ENCODE measurements at regions not wholly inside any gene's neighbourhood (a gene's known extent, or its start where the extent isn't known, plus 50 kb on each side); places are given as distances from the start of the nearest gene placed in this dataset.

DNA sequence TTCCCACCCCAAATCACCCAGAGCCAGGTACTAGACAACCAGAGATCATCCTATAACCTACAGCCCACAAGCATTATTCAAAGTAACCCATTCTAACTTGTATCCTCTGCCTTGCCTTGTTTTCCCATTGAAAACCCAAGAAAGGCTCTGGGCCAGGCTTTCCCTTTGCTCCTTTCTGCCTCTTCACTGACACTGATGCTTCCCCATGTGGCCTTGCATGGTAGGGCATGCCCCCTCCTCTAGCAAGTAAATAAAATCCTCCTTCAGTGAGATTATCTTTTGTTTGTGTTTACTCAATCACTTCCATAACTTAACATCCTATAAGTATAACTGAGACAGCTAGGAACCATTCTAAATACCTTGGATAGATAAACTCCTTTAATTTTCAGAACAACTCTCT lies 65.6 kb upstream of the FAR1 start:
- TF ChIP-seq EZH2 (IDR thresholded peaks at IDR 0.05; ENCODE audit: low read depth, unreplicated experiment) (no peak), ZNF114 (CRISPR knock-in tag; IDR thresholded peaks at IDR 0.05) (no peak), CTCF (conservative IDR thresholded peaks at IDR 0.05; ENCODE audit: low read depth in 2 of 2) (peak; percentile 31 to 45), ETS1 (IDR thresholded peaks at IDR 0.05) (no peak), ZNF331 (CRISPR knock-in tag; IDR thresholded peaks at IDR 0.05; ENCODE audit: low read depth) (no peak), EZH2phosphoT487 (IDR thresholded peaks at IDR 0.05; ENCODE audit: unreplicated experiment) (no peak), POLR2AphosphoS5 (IDR thresholded peaks at IDR 0.05; ENCODE audit: low read depth) (no peak), CREB1 (CRISPR knock-in tag; IDR thresholded peaks at IDR 0.05; ENCODE audit: low read depth) (no peak), REST (IDR thresholded peaks at IDR 0.05; ENCODE audit: unreplicated experiment) (no peak), JUNB (IDR thresholded peaks at IDR 0.05; ENCODE audit: unreplicated experiment) (no peak)
- TF ChIP-seq, protein P1, sequence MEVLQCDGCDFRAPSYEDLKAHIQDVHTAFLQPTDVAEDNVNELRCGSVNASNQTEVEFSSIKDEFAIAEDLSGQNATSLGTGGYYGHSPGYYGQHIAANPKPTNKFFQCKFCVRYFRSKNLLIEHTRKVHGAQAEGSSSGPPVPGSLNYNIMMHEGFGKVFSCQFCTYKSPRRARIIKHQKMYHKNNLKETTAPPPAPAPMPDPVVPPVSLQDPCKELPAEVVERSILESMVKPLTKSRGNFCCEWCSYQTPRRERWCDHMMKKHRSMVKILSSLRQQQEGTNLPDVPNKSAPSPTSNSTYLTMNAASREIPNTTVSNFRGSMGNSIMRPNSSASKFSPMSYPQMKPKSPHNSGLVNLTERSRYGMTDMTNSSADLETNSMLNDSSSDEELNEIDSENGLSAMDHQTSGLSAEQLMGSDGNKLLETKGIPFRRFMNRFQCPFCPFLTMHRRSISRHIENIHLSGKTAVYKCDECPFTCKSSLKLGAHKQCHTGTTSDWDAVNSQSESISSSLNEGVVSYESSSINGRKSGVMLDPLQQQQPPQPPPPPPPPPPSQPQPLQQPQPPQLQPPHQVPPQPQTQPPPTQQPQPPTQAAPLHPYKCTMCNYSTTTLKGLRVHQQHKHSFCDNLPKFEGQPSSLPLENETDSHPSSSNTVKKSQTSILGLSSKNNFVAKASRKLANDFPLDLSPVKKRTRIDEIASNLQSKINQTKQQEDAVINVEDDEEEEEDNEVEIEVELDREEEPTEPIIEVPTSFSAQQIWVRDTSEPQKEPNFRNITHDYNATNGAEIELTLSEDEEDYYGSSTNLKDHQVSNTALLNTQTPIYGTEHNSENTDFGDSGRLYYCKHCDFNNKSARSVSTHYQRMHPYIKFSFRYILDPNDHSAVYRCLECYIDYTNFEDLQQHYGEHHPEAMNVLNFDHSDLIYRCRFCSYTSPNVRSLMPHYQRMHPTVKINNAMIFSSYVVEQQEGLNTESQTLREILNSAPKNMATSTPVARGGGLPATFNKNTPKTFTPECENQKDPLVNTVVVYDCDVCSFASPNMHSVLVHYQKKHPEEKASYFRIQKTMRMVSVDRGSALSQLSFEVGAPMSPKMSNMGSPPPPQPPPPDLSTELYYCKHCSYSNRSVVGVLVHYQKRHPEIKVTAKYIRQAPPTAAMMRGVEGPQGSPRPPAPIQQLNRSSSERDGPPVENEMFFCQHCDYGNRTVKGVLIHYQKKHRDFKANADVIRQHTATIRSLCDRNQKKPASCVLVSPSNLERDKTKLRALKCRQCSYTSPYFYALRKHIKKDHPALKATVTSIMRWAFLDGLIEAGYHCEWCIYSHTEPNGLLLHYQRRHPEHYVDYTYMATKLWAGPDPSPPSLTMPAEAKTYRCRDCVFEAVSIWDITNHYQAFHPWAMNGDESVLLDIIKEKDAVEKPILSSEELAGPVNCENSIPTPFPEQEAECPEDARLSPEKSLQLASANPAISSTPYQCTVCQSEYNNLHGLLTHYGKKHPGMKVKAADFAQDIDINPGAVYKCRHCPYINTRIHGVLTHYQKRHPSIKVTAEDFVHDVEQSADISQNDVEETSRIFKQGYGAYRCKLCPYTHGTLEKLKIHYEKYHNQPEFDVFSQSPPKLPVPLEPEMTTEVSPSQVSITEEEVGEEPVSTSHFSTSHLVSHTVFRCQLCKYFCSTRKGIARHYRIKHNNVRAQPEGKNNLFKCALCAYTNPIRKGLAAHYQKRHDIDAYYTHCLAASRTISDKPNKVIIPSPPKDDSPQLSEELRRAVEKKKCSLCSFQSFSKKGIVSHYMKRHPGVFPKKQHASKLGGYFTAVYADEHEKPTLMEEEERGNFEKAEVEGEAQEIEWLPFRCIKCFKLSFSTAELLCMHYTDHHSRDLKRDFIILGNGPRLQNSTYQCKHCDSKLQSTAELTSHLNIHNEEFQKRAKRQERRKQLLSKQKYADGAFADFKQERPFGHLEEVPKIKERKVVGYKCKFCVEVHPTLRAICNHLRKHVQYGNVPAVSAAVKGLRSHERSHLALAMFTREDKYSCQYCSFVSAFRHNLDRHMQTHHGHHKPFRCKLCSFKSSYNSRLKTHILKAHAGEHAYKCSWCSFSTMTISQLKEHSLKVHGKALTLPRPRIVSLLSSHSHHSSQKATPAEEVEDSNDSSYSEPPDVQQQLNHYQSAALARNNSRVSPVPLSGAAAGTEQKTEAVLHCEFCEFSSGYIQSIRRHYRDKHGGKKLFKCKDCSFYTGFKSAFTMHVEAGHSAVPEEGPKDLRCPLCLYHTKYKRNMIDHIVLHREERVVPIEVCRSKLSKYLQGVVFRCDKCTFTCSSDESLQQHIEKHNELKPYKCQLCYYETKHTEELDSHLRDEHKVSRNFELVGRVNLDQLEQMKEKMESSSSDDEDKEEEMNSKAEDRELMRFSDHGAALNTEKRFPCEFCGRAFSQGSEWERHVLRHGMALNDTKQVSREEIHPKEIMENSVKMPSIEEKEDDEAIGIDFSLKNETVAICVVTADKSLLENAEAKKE (CRISPR knock-in tag; IDR thresholded peaks at IDR 0.05) = no peak
